Astrocyte (in vitro differentiated cells and primary cell): ENCODE measurements at regions not wholly inside any gene's neighbourhood (a gene's known extent, or its start where the extent isn't known, plus 50 kb on each side); places are given as distances from the start of the nearest gene placed in this dataset.

ENCODE experiments used
- DNase-seq: peaks from one replicate; pipeline ENCODE4 v3.0.0-alpha.2; 2010; ENCODE audit warnings: low read depth
- FAIRE-seq: peaks from 2 replicates; lab custom pipeline; 2011; peaks lifted over from hg19 to GRCh38; lab: Jason Lieb, UNC
- H2AFZ ChIP-seq: 2 replicates; pipeline ENCODE4 v1.6.0; 2012; ENCODE audit warnings: low read depth, low read length, inconsistent platforms
- H3K27ac ChIP-seq: 2 replicates; pipeline ENCODE4 v1.5.1; 2011; ENCODE audit warnings: low read depth, low read length, inconsistent platforms
- H3K27me3 ChIP-seq: 2 replicates; pipeline ENCODE4 v1.6.0; 2011; ENCODE audit warnings: low read length, inconsistent platforms; ENCODE audit not compliant: insufficient read depth
- H3K36me3 ChIP-seq: 2 replicates; pipeline ENCODE4 v1.5.1; 2011; ENCODE audit warnings: low read length, inconsistent platforms; ENCODE audit not compliant: insufficient read depth
- H3K4me1 ChIP-seq: 2 replicates; pipeline ENCODE4 v1.5.1; 2011; ENCODE audit warnings: low read length, inconsistent platforms; ENCODE audit not compliant: insufficient read depth
- H3K4me2 ChIP-seq: 2 replicates; pipeline ENCODE4 v1.6.0; 2012; ENCODE audit warnings: low read length, inconsistent platforms
- H3K4me3 ChIP-seq: 2 replicates; pipeline ENCODE4 v1.5.1; 2011; ENCODE audit warnings: low read depth, mild to moderate bottlenecking, low read length, inconsistent platforms; ENCODE audit not compliant: insufficient read depth
- H3K79me2 ChIP-seq: 2 replicates; pipeline ENCODE4 v1.6.0; 2012; ENCODE audit warnings: mild to moderate bottlenecking, low read length, inconsistent platforms; ENCODE audit not compliant: insufficient read depth
- H3K9ac ChIP-seq: 2 replicates; pipeline ENCODE4 v1.6.0; 2012; ENCODE audit warnings: mild to moderate bottlenecking, low read length, inconsistent platforms
- H3K9me3 ChIP-seq: 2 replicates; pipeline ENCODE4 v1.5.1; 2012; ENCODE audit warnings: low read depth, mild to moderate bottlenecking, low read length, inconsistent platforms; ENCODE audit not compliant: insufficient read depth
- H4K20me1 ChIP-seq: 2 replicates; pipeline ENCODE4 v1.6.0; 2012; ENCODE audit warnings: low read length, inconsistent platforms; ENCODE audit not compliant: insufficient read depth
- H3K27ac Mint-ChIP-seq: one replicate; pipeline ENCODE4 v1.8.0; 2021; ENCODE audit warnings: mild to moderate bottlenecking, mixed read lengths; ENCODE audit not compliant: unreplicated experiment
- H3K27me3 Mint-ChIP-seq: one replicate; pipeline ENCODE4 v1.8.0; 2021; ENCODE audit warnings: low read depth, mixed read lengths; ENCODE audit not compliant: unreplicated experiment
- H3K36me3 Mint-ChIP-seq: one replicate; pipeline ENCODE4 v1.8.0; 2021; ENCODE audit warnings: low read depth, mixed read lengths; ENCODE audit not compliant: unreplicated experiment
- H3K4me1 Mint-ChIP-seq: one replicate; pipeline ENCODE4 v1.8.0; 2021; ENCODE audit warnings: low read depth, mixed read lengths; ENCODE audit not compliant: unreplicated experiment
- H3K4me3 Mint-ChIP-seq: one replicate; pipeline ENCODE4 v1.8.0; 2021; ENCODE audit warnings: mild to moderate bottlenecking, moderate library complexity, mixed read lengths; ENCODE audit not compliant: unreplicated experiment
- H3K9me3 Mint-ChIP-seq: one replicate; pipeline ENCODE4 v1.8.0; 2021; ENCODE audit warnings: mild to moderate bottlenecking, mixed read lengths; ENCODE audit not compliant: unreplicated experiment
- EZH2 ChIP-seq: IDR thresholded peaks from 2 replicates; pipeline ENCODE4 v1.6.1; 2012; ENCODE audit warnings: mild to moderate bottlenecking, low read length, inconsistent platforms; ENCODE audit not compliant: insufficient read depth
- TF ChIP-seq, protein P1 (sequence below): IDR thresholded peaks from 2 replicates; pipeline ENCODE4 v1.5.1; 2011; ENCODE audit warnings: low read depth, mild to moderate bottlenecking, inconsistent platforms, low read length, moderate library complexity; ENCODE audit not compliant: insufficient read depth

DNA sequence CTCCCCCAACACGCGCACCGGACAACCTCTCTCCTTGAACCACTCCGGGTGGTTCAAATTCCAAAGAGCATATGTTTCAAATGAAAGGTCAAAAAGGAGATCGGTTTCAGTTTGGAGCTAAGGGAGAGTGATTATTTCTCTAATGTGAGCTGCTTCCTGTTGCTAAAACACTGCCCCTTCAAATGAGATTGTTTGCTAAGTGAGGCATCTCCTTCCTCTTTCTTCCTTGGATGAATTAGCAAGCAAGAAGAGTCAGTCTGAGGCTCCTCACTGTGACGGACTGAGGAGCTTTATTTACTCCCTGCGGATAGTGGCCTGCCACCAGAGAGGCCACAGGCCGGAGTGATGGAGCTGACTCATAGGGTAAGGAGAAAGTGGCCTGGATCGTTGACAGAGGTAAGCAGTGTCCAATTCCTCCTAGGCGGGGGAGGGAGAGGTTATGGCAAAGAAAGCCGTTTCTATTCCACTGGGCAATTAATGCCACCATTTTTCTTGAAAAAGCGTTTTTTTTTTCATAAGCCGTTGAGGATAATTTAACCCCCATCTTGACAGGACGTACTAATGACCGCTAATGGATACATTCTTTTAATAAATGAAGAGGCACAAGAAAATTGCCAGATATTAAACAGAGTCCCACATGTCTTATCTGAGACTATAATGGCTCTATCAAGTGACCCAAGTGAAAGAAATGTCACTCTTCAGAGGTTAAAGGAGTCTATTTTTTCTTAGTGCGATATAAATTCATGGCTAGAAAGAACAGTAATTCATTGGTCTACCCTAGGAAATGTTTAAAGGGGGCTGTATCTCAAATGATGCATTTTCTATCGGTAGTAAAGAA lies 167.0 kb upstream of the ANKRD28 start:
- H3K9me3 Mint-ChIP-seq = no peaks in the 10 kb centered on the region
- H3K27me3 Mint-ChIP-seq = no peaks in the 10 kb centered on the region
- H3K27me3 ChIP-seq = no peaks in the 10 kb centered on the region
- peaks cover 2% of the 10 kb centered on the region for H3K4me1 Mint-ChIP-seq
- H3K36me3 ChIP-seq = no peaks in the 10 kb centered on the region
- peak overlapping the region; percentile 5 for H3K27ac ChIP-seq
- peak overlapping the region; percentile 66 for H3K4me2 ChIP-seq
- H3K36me3 Mint-ChIP-seq = no peaks in the 10 kb centered on the region
- H3K79me2 ChIP-seq = no peaks in the 10 kb centered on the region
- H3K9me3 ChIP-seq = no peaks in the 10 kb centered on the region
- TF ChIP-seq, protein P1, sequence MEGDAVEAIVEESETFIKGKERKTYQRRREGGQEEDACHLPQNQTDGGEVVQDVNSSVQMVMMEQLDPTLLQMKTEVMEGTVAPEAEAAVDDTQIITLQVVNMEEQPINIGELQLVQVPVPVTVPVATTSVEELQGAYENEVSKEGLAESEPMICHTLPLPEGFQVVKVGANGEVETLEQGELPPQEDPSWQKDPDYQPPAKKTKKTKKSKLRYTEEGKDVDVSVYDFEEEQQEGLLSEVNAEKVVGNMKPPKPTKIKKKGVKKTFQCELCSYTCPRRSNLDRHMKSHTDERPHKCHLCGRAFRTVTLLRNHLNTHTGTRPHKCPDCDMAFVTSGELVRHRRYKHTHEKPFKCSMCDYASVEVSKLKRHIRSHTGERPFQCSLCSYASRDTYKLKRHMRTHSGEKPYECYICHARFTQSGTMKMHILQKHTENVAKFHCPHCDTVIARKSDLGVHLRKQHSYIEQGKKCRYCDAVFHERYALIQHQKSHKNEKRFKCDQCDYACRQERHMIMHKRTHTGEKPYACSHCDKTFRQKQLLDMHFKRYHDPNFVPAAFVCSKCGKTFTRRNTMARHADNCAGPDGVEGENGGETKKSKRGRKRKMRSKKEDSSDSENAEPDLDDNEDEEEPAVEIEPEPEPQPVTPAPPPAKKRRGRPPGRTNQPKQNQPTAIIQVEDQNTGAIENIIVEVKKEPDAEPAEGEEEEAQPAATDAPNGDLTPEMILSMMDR = no peak
- TF ChIP-seq EZH2 = no peak
- H2AFZ ChIP-seq = peak overlapping the region; percentile 44
- no peak for FAIRE-seq
- peak overlapping the region; percentile 22 for H3K9ac ChIP-seq
- H3K4me3 Mint-ChIP-seq = no peak overlapping the region
- H3K4me1 ChIP-seq = peaks cover 6% of the 10 kb centered on the region
- peak; percentile 54 for DNase-seq
- no peak overlapping the region for H3K27ac Mint-ChIP-seq
- H3K4me3 ChIP-seq = no peak overlapping the region
- H4K20me1 ChIP-seq = no peaks in the 10 kb centered on the region

DNA sequence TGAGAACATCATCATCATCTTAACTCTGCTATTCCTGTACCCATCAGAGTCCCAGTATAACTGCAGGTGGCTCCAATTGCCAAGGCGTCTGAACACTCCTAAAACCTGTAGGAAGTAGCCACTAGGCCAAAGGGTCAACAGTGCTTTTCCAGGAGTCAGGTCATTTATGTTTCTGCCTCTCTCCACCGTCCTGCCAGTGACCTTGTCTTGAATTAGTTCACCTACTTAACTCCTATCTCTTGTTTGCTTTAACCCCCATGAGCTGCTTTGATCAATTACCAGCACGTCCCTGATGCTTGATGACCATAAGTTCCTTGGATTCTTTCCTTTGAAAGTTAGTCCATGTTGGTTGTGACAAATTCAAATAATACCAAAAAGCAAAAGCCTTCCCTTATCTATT lies 169.8 kb upstream of the ANKRD28 start:
- H3K4me3 ChIP-seq = no peak overlapping the region
- H3K4me1 Mint-ChIP-seq = peaks cover 2% of the 10 kb centered on the region
- no peak overlapping the region for H3K4me2 ChIP-seq
- H3K36me3 ChIP-seq = no peaks in the 10 kb centered on the region
- H3K9me3 ChIP-seq = no peaks in the 10 kb centered on the region
- no peaks in the 10 kb centered on the region for H3K36me3 Mint-ChIP-seq
- H3K4me3 Mint-ChIP-seq = no peak overlapping the region
- TF ChIP-seq, protein P1 = no peak
- no peak for TF ChIP-seq EZH2
- H3K27ac ChIP-seq = no peak overlapping the region
- peaks cover 6% of the 10 kb centered on the region for H3K4me1 ChIP-seq
- H2AFZ ChIP-seq = no peak overlapping the region
- H3K9me3 Mint-ChIP-seq = no peaks in the 10 kb centered on the region
- no peak overlapping the region for H3K27ac Mint-ChIP-seq
- H3K9ac ChIP-seq = no peak overlapping the region
- FAIRE-seq (no peak), DNase-seq (no peak)
- H3K27me3 ChIP-seq = no peaks in the 10 kb centered on the region
- H3K79me2 ChIP-seq = no peaks in the 10 kb centered on the region
- no peaks in the 10 kb centered on the region for H4K20me1 ChIP-seq
- no peaks in the 10 kb centered on the region for H3K27me3 Mint-ChIP-seq
